Inferior parietal cortex (tissue), 1 donor: ENCODE measurements at regions not wholly inside any gene's neighbourhood (a gene's known extent, or its start where the extent isn't known, plus 50 kb on each side); places are given as distances from the start of the nearest gene placed in this dataset.
"Not testable (repeated sequence)": the region's sequence is repeated elsewhere in the genome, so short reads cannot be mapped to it uniquely, and the experiment has no call there.

Source experiments
- DNase-seq: peaks from one replicate; pipeline ENCODE4 v3.0.0-alpha.2; 2016; ENCODE audit errors: extremely low spot score

DNA sequence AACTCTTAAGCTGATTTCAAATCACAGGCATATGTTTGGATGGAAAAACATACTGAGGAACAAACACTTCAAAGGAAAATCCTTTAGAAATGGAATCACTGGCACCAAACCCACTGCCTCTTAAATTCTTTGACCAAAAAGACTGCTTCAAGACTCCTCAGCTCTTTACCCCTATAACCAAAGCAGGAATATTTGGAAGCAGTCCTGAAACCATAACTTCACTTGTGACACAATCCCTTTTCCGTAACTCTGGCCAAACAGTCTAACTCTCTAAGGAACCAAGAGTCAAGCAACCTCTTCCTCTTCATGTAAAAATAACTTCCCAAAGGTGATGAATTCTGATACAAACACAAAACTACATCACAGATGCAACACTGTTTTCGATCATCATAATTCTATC lies 104.3 kb downstream of the MTERF1 start:
- no peak for DNase-seq

DNA sequence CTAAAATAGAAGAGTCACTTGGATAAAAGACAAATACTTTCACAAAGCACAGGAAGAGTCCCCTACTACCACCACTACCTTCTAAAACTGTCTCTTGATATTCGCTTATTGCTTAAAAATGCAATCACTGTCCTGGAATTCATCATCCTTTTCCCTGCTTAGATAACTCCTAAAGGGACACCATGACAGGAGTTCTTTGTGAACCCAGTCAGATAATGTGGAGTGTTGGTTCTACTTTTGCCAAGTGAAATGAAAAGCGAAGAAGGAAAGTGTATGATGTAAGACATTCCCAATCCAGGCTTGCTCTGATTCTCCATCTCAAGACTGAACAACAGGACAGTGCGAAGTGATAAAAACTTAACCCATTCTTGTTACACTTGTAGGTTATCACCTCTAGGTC lies 103.0 kb downstream of the MTERF1 start:
- no peak for DNase-seq

- DNase-seq: no peak
These were observed 102.1 kb downstream of the MTERF1 start for GRCh38 chr7:91778416-91778815.

DNA sequence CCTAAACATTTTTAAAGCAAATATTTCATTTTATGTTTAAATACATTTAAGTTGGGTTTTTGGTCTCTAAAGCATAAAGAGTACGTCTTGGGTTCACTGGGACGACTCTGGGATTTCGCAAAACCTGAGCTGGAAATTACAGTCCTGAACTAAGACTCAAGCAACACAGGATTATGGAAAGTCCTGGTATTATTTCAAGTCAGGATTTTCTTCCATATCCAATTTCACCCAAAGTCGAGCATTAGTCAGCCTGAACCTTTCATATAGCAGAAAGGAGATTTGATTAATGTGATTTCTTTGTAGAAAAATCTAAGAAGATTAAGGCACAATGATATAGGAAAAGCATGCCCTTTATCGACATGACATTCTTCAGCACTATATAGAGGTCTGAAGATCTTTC lies 100.0 kb downstream of the MTERF1 start:
- no peak for DNase-seq

DNA sequence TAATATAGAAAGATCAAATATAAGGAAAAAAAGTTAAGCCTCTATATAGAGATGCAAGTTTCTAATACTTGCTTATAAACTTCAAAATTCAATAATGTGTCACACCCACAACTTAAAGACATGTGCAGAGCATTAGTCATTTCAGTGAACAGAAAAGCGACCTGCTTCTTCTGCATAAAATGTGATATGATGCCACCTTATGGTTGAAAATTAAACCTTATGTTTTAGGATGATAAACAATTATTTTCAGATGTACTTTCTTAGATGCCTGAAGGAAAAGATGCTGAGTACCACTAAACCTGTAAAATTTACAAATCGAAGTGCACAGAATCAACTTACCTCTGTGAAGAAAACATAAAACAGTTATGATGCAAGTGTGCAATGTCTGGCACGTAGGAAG lies 96.0 kb downstream of the MTERF1 start:
- peak; percentile 53 for DNase-seq

GRCh38 chr7:91787931-91788330 lies 92.6 kb downstream of the MTERF1 start:
- peak; percentile 57 for DNase-seq

GRCh38 chr7:91789086-91789485 lies 91.4 kb downstream of the MTERF1 start:
- no peak for DNase-seq

DNA sequence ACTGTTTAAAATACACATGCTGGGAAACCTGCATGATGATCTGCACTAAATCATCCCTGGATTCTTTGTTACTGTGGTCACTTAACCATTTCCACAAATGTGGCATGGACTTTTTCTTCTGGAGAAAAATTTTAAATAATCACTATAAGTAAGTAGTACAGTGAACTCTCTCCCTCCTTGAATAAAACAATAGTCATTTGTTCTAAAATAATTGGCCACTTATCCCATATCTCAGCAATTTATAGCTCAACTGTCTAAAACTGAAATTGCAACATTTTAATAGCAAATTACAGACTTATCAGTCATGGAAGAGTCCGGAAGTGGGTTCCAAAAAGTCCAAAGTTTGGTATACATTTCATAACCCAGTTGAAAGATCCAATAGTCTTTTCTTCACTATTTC lies 90.9 kb downstream of the MTERF1 start:
- DNase-seq: no peak

- DNase-seq: not testable (repeated sequence)
These were observed 89.9 kb downstream of the MTERF1 start for GRCh38 chr7:91790646-91791045.

DNA sequence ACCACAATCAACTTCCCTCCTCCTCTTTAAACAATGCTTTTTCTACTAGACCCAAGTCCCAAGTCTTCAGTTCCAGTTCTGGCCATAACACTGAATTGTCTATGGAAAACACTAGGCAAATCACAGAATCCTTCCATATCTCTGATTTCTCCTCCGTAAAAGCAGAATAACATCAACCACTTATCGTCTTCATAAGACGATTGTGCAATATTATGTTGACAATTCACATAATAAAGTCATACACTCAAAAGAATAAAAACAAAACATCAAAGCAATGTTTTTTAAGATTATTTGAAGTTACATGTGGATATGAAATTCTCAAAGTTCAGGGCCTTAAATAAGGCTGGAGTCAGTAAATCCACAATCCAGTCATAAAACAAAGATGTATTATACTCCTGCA lies 84.4 kb downstream of the MTERF1 start:
- no peak for DNase-seq

DNA sequence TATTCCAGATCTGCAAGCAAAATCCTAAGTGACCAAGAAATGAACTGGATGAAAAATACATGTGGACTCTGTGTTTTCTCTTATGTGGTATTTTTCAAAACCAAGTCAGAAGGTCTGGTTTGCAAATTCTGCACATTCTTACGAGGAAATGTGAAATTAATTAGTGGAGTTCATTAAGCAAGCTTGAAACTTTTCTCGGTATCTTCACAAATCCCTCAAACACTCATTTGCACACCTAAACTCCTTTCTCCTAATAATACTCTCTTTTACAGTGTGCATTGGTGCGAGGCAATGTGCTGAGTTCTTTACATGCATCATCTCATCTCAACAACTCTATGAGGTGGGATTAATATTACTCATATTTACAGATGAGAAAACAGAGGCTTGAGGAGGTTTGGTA lies 82.1 kb downstream of the MTERF1 start:
- no peak for DNase-seq

- DNase-seq: no peak
These were observed 80.1 kb downstream of the MTERF1 start for GRCh38 chr7:91800389-91800788.

DNA sequence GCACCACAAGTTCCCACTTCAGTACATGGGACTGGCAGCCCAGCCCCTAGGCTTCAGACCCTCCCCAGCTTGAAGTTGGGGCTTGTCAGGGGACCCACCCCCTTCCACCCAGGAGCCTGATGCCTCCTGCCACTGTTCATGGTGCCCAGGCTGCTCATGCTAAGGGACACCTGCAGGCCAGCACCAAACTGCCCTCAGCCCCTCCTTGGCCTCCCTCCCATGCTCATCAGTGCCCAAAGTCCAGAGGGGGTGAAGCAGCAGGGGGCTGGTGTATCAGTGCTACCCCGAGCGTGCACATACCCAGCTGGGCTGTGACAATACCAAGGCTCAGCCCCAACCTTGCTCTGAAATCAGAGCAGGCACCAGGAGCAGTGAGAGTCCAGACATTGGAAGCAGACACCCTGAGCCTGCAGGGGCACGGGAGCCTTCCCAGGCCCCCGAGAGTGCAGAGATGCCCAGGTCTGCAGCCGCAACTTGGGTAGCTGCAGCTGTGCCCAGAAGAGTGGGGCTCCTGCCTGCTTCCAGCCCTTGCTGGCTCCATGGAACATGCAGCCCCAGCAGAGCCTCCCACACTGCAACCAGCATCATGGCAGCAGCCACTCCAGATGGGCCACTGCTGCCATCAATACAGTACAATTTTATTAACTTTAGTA lies 79.0 kb downstream of the MTERF1 start:
- no peak for DNase-seq

- DNase-seq: no peak
These were observed 69.3 kb downstream of the MTERF1 start for GRCh38 chr7:91811236-91811635.

DNA sequence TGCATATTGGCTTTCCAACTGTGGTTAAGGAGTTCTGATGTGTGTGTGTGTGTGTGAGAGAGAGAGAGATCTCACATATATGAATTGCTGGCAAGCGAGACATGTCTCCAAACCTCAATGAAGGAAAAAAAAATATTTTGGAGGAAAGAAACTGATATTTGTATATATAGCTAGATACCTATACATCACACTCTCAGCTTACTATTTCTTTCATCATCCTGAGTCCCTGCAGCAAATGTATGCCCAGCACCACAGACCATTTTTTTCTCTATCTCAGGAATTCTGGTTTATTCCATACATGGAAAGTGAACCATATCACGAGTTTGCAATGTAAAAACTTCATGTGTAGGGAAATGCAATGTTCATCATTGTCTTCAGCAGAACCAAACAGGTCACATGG lies 68.9 kb downstream of the MTERF1 start:
- no peak for DNase-seq

GRCh38 chr7:91812388-91812787 lies 68.1 kb downstream of the MTERF1 start:
- no peak for DNase-seq

DNA sequence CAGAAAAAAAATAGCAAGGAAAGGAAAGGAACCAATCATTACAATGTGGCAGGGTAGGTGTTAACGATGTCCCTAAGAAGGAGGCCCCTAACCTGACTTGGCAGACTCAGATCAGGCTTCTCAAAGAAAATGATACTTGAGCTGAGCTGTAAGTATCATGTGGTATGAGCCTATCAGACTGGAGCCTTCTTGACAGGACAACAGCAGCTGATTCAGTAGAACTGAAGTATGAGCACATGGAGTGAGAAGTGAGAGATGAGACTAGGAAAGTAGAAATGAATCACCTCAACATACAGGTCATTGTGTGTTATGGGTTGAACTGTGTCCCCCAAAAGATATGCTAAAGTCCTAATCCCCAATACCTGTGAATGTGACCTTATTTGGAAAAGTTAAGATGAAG lies 66.3 kb downstream of the MTERF1 start:
- no peak for DNase-seq
